HG03342 (cell line): ENCODE measurements at regions not wholly inside any gene's neighbourhood (a gene's known extent, or its start where the extent isn't known, plus 50 kb on each side); places are given as distances from the start of the nearest gene placed in this dataset.
A peak's percentile ranks its signal among the peaks of the same experiment; 100 is the strongest.
"Not testable (repeated sequence)": the region's sequence is repeated elsewhere in the genome, so short reads cannot be mapped to it uniquely, and the experiment has no call there.

Experiments used
- ATAC-seq: cut with Tn5 transposase; IDR thresholded peaks from one replicate; pipeline ENCODE4 v1.9.1; 2021; ENCODE audit warnings: mild to moderate bottlenecking, moderate library complexity; ENCODE audit not compliant: unreplicated experiment

GRCh38 chrX:35392232-35392631, 405.9 kb upstream of the MAGEB16 start:
- no peak for ATAC-seq

DNA sequence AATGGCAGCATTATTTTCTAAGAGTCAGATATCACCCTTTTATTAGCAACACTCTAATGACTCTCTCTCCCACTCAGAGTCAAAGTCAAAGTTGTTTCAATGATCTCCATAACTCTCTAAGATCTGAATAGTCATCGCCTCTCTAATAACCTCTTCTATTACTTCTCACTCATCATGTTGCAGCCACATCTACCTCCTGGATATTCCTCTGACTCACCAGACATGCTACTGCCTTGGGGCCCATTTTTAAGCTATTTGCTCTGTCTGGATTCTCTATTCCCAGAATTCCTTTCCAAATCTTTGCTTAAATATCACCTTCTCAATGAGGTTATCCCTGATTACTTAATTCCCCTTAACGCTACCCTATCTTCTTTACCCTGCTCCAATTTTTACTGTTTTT, 391.8 kb upstream of the MAGEB16 start:
- no peak for ATAC-seq

DNA sequence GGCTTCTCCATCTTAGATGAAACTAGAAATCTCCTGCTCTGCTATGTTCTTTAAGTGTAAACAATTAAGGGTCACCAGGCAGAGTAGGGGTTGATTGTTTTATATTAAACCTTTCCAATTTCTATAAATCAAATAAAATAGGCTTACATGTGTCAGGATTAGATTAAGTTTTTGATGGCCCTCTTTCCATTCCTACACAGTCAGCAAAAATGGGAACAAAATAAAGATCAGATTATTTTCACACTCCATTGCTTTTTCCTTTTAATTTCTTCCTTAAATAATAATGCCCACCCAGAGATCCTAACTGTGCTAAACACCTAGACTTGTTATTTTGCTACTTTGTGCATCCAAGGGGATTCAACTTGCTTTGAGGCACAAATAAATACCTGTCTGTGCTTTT, 381.4 kb upstream of the MAGEB16 start:
- ATAC-seq = no peak

- no peak for ATAC-seq
Observed at GRCh38 chrX:35432056-35432455, 366.1 kb upstream of the MAGEB16 start.

DNA sequence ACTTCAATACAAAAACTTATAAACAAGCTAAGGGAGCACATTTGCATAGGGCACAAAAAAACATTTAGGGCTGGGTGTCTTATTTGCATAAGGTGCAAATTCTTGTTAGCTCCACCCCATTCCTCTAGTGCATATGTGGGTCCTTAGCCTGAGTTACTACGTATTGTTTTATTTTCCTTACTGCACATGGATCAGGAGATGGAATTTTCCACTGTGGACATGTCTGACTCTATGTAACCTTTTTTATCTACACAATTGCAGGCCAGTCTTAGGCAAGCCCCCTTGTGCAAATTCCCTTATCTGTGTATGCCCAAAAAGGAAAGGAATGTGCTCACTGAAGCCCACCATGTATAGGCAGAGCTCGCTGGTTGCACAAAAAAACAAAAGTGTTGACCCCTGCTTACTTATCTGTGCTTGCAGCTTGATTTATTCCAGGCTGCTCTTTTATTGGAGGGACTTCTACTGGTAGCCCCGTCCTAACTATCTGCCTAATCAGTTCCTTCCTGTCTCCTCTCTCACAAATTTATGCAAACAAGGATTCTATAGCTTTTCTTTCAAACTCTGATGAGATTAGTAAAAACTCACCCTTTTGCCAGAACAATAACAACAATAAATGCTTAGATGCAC, 359.0 kb upstream of the MAGEB16 start:
- no peak for ATAC-seq

DNA sequence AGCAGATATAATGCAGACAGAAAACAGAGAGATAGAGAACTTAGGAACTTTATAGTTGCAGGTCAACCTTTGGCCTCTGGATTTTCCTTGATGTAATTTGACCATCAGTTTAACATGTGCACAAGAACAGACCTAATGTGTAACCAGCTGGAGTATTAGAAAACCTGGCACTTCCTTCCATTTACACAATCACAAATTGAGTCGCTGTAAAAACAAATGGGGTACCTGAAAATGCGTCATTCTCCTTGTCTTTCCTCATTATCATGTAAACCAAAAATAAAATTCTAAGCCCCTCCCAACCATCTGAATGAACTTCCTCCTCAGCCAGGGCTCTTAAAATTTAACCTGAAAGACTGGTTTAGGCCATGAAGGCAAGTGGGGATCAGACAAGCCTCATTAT, 358.4 kb upstream of the MAGEB16 start:
- no peak for ATAC-seq

DNA sequence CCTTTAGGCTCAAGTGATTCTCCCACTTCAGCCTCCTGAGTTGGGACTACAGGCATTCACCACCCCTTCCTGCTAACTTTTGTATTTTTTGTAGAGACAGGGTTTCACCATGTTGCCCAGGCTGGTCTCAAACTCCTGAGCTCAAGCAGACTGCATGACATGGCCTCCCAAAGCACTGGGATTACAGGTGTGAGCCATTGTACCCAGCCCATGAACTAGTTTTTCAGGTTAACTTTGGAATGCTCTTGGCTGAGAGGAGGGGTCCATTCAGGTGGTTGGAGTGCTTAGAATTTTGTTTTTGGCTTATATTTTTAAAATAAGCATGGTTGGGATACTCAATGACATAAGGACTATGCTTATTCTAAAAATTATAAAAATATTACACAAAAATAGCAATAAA, 355.7 kb upstream of the MAGEB16 start:
- no peak for ATAC-seq

DNA sequence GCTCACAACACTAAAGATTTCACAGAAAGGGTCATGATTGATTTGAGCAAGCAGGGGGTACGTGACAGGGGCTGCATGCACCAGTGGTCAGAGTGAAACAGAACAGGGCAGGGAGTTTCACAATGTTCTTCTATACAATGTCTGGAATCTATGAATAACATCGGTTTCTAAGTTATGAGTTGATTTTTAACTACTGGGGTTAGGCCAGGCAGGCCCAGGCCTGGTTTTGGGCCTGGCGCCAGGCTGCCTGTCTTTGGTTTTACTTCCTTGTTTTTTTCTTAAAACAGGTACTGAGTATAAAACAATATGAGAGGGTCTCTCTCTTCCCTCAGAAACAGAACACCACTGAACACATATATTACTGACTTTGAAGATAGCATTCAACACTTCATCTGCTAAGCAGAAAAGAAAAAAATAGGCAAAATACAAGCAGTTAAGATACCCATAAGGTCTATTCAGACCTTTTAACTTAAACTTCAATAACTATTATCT, 355.0 kb upstream of the MAGEB16 start:
- ATAC-seq = peak; percentile 53

DNA sequence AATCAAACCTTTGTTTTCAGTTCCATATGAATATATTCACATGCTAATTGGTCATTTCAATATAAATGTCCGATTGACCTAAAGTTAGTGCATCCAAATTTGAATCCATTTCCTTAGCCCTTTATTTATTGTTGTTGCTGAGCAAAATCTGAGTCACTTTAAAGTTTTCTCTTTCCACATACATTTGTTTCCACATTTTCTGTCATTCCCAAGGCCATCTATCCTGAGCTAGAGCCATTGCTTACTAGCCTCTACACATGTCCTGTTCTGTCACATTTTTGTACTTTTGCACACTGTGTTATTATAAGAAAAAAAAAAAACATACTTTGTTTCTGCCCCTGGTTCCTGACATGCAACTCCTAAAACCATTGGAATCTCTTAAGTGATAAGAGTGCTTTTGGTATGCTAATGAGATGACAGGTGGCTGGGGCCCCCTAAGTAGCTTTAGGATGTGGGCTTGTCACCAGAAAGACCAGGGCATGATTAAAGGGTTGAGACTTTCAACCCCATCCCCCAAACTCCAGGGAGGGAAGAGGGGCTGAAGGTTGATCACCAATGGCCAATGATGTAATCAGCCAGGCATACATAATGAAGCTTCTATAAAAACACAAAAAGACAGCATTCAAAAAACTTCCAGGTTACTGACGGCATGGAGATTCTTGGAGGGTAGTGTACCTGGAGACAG, 353.3 kb upstream of the MAGEB16 start:
- ATAC-seq = no peak

GRCh38 chrX:35445912-35446311, 352.2 kb upstream of the MAGEB16 start:
- no peak for ATAC-seq

- no peak for ATAC-seq
Observed at GRCh38 chrX:35456891-35457290, 341.3 kb upstream of the MAGEB16 start.

DNA sequence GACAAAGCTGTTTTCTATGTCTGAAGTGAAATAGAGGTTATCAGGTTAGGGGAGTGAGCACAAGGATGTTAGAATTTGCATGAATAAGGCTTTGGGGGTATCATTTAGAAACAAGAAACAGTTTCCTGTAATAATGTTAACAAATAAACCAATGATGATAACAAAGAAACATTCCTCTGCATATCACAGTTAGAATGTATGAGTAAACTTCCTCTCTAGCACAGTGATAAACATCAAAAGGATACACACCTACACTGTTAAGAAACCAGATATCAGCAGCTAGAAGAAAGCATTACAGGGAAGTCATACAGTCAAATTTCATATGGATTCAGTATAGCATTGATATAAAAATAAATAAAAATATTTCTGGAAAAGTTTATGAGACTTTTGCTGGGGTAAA, 340.0 kb upstream of the MAGEB16 start:
- no peak for ATAC-seq

GRCh38 chrX:35461164-35461563, 337.0 kb upstream of the MAGEB16 start:
- ATAC-seq = no peak

- ATAC-seq = not testable (repeated sequence)
Observed at GRCh38 chrX:35496671-35497070, 301.5 kb upstream of the MAGEB16 start.

DNA sequence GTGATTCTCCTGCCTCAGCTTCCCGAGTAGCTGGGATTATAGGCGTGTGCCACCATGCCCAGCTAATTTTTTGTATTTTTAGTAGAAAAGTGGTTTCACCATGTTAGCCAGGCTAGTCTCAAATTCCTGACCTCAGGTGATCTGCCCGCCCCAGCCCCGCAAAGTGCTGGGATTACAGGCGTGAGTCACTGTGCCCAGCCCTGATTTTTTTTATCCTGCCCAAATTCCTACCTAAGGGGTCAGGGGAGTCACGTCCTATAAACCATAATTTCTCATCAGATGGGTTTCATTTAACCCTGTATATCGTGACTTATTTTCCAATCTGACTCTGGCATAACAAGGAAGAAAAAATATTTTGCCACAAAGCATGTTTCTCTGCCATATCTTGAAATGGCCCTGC, 300.7 kb upstream of the MAGEB16 start:
- not testable (repeated sequence) for ATAC-seq

DNA sequence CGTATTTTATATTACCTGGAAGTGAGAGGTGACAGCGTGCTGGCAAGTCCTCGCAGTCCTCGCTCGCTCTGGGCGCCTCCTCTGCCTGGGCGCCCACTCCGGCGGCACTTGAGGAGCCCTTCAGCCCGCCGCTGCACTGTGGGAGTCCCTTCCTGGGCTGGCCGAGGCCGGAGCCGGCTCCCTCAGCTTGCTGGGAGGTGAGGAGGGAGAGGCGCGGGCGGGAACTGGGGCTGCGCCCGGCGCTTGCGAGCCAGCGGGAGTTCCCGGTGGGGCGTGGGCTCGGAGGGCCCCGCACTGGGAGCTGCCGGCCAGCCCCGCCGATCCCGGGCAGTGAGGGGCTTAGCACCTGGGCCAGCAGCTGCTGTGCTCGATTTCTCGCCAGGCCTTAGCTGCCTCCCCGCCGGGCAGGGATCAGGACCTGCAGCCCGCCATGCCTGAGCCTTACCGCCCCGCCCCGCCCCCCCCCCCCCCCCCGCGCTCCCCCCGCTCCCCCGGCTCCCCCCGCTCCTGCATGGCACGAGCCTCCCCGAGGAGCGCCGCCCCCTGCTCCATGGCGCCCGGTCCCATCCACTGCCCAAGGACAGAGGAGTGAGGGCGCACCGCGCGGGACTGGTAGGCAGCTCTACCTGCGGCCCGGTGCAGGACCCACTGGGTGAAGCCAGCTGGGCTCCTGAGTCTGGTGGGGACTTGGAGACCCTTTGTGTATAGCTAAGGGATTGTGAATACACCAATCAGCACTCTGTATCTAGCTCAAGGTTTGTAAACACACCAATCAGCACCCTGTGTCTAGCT, 298.9 kb upstream of the MAGEB16 start:
- ATAC-seq = no peak

- no peak for ATAC-seq
Observed at GRCh38 chrX:35507701-35508100, 290.4 kb upstream of the MAGEB16 start.

DNA sequence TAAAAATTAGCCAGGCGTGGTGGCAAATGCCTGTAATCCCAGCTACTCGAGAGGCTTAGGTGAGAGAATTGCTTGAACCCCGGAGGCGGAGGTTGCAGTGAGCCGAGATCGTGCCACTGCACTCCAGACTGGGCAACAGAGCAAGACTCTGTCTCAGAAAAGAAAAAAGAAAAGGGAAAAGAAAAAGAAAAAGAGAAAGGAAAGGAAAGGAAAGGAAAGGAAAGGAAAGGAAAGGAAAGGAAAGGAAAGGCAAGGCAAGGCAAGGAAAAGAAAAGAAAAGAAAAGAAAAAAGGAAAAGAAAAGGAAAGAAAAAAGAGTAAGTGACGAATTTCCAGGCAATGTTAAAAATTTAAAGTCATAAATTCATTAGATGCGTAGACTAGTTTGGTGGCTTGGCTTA, 250.1 kb upstream of the MAGEB16 start:
- not testable (repeated sequence) for ATAC-seq

GRCh38 chrX:35557916-35558315, 240.2 kb upstream of the MAGEB16 start:
- no peak for ATAC-seq

DNA sequence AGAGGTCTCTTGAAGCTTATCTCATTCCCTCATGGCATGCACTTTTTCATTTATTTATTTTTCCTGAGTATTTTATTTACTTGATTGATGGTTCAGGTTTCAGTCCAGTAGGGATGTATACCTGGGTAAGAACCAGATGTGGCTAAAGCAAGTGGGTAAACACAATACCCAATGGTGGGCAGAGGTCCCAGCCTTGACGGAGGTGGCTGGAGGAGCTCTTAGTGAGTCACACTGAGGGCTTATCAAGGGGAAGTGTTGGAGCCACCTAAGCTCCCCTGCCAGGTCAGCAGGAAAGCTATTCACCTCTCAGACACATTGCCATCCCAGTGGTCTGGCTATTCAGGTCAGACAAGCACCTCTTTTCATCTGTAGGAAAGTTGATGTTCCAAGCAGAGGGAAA, 236.2 kb upstream of the MAGEB16 start:
- ATAC-seq = no peak

GRCh38 chrX:35562395-35562794, 235.7 kb upstream of the MAGEB16 start:
- ATAC-seq = no peak

DNA sequence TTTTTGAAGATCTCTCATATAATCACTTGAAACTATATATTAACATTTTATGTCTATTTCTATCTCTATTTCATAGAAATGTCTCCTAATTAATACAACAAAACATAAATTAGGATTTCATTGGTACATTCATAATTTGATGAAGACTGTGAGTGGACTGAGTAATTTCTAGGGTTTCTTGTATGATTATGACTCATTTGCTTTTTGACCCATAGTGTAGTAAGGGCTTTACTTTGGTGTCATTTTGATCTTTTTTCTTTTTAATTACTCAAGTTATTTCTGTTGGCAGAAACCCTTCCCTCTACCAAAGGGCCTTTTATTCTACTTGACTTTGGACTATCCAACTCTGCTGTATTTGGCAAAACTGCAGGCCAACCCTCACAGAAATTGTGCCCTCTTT, 207.9 kb upstream of the MAGEB16 start:
- ATAC-seq = no peak
